Fibroblast of the conjunctiva (primary cell): ENCODE measurements at regions not wholly inside any gene's neighbourhood (a gene's known extent, or its start where the extent isn't known, plus 50 kb on each side); places are given as distances from the start of the nearest gene placed in this dataset.

ENCODE experiments used
- DNase-seq: peaks from one replicate; pipeline ENCODE4 v3.0.0-alpha.2; 2010; ENCODE audit warnings: low read depth

- no peak for DNase-seq
These were observed 736.9 kb upstream of the COBL start for GRCh38 chr7:52053525-52053924.

GRCh38 chr7:52030722-52031121 lies 714.1 kb upstream of the COBL start:
- no peak for DNase-seq

- DNase-seq: no peak
These were observed 709.5 kb upstream of the COBL start for GRCh38 chr7:52026140-52026539.

- no peak for DNase-seq
These were observed 704.7 kb upstream of the COBL start for GRCh38 chr7:52021343-52021742.

- no peak for DNase-seq
These were observed 702.1 kb upstream of the COBL start for GRCh38 chr7:52018680-52019054.

- DNase-seq: no peak
These were observed 701.4 kb upstream of the COBL start for GRCh38 chr7:52017802-52018679.

GRCh38 chr7:52009181-52009580 lies 692.6 kb upstream of the COBL start:
- DNase-seq: no peak

- no peak for DNase-seq
These were observed 690.1 kb upstream of the COBL start for GRCh38 chr7:52006674-52007073.

- no peak for DNase-seq
These were observed 689.0 kb upstream of the COBL start for GRCh38 chr7:52005613-52006012.

GRCh38 chr7:51995596-51996179 lies 679.1 kb upstream of the COBL start:
- DNase-seq: no peak

GRCh38 chr7:51982653-51983052 lies 666.0 kb upstream of the COBL start:
- no peak for DNase-seq

- DNase-seq: no peak
These were observed 664.2 kb upstream of the COBL start for GRCh38 chr7:51980812-51981211.

GRCh38 chr7:51980313-51980712 lies 663.7 kb upstream of the COBL start:
- DNase-seq: no peak

- no peak for DNase-seq
These were observed 661.3 kb upstream of the COBL start for GRCh38 chr7:51977913-51978312.

- no peak for DNase-seq
These were observed 657.3 kb upstream of the COBL start for GRCh38 chr7:51973939-51974338.

GRCh38 chr7:51973071-51973470 lies 656.5 kb upstream of the COBL start:
- no peak for DNase-seq

GRCh38 chr7:51970961-51971665 lies 654.5 kb upstream of the COBL start:
- DNase-seq: no peak

GRCh38 chr7:51968461-51968860 lies 651.9 kb upstream of the COBL start:
- no peak for DNase-seq

GRCh38 chr7:51965454-51965853 lies 648.8 kb upstream of the COBL start:
- DNase-seq: no peak

GRCh38 chr7:51961804-51962203 lies 645.2 kb upstream of the COBL start:
- no peak for DNase-seq

GRCh38 chr7:51950813-51951212 lies 634.2 kb upstream of the COBL start:
- DNase-seq: no peak

- DNase-seq: no peak
These were observed 633.4 kb upstream of the COBL start for GRCh38 chr7:51949726-51950644.
